Kidney glomerular epithelial cell (primary cell): ENCODE measurements at regions not wholly inside any gene's neighbourhood (a gene's known extent, or its start where the extent isn't known, plus 50 kb on each side); places are given as distances from the start of the nearest gene placed in this dataset.

Source experiments
- DNase-seq: peaks from one replicate; lab custom pipeline; 2025; lab: John Stamatoyannopoulos, UW

GRCh38 chr6:167756597-167756996 is 70.1 kb upstream of the AFDN start:
- peak; percentile 38 for DNase-seq

DNA sequence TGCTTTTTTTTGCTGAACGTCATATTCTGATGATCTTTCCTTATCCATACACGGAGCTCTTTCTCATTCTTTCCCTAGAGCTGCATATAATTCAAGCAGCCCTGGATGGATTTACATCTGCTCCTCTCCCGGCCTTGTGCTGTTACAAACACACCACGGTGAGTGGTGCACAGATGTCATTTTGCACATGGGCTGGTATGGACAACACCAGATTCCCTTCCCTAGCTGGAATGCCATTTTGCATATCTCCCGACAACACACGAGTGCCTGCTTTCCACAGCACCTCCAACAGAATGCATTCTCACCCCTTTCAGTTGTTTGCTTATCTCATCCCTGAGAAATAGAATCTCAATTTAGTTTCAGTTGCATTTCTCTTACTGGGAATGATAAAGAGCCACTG is 69.5 kb upstream of the AFDN start:
- DNase-seq = no peak

- DNase-seq = no peak
Observed at GRCh38 chr6:167757821-167758220, 68.9 kb upstream of the AFDN start.

DNA sequence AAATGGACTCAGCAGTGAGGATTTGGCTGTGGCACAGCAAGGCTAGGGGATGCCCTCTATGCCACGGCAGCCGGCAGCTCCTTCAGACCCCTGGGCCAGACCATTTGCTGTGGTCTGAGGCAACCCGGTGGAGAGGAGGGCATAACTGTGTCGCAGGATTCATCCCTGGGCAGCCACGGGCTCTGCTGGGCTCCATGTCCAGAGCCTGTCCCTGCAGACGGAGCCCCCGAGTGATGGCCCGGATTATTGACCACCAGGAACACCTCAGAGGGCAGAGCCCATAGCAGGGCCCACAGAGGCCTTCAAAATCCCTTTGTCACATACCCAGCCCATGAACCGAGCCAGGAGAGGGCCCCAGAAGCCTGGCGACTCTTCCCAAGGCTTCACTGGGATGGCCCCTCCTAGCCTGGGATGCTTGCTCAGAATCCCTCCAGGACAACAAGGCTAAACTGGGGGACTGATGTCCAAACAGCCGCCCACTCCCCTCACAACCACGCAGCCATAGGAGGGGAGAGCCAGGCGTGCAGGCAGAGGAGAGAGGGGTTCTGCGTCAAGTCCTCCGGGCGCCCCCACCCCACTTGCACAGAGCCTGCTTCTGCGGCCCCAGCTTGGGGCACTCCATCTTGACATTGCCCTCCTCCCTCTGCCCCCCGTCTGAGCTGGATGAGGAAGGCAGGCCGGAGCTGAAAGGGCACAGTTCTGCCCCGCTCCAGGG is 68.2 kb upstream of the AFDN start:
- no peak for DNase-seq

DNA sequence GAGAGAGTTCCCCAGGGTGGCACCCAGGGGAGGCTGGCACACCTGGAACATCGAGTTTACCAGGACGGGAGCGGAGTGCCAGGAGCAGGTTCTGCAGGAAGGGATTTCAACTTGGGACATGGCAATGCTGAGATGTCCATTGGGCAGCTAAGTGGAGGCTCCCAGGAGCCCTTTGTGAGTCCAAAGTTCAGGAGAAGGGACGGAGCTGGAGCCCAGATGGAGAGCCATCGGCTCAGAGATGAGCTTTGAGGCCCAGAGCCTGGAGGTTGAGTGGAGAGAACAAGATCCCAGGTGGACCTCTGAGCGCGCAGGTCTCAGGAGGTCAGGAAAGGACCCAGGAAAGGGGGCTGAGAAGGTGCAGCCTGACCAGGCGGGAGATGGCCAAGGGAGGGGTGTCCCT is 67.5 kb upstream of the AFDN start:
- no peak for DNase-seq

GRCh38 chr6:167759912-167760311 is 66.8 kb upstream of the AFDN start:
- DNase-seq = no peak

GRCh38 chr6:167760979-167761793 is 65.5 kb upstream of the AFDN start:
- DNase-seq = no peak

DNA sequence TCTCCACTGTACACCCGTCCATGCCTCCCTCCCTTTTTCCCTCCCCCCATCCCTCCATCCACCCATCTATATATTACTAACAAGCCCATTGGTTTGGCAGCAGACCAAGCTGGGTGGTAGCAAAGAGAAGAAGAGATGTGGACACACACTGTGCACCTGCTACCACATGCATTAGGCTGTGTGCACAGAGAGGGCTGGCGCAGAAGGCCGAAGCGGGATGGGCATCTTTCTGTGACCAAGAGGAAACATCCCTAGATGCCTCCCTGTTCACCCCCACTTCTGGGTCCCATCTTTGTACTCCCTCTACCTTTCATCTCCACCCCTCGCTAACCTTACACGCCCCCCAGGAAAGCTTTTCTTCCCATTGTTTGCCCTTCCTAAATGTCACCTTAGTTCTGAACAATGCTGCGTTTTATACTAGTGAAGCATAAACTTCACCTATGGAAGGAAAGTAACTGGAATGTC is 64.9 kb upstream of the AFDN start:
- DNase-seq = no peak

DNA sequence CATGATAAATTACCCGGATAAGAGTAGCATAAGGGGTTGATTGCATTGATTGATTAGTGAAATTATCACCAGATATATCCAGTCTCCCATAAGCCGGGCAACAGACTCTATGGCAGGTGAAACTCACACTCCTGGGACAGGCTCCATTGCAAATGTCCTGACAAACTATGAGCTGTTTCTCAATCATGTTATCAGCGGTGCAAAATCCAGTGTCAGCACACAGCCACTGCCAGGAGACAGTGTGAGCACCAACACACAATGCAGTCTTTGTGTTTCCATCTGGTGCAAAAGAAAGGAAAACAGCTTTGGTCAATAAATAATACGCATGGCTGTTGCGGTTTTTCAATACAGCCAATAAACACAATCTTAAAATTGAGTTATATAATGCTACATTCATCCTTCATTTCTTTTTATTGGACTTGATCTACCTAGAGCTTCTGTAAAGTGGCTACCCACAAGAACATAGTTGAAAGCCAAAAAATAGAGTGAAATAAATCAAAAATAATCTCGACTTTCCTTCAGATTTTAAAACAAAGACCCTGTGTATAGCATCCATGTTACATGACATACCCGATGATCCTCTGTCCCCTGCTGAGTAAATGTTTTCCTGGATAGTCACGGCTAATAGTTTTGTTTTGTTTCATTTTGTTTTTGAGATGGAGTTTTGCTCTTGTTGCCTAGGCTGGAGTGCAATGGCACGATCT is 64.3 kb upstream of the AFDN start:
- DNase-seq = no peak

- no peak for DNase-seq
Observed at GRCh38 chr6:167763056-167763944, 63.4 kb upstream of the AFDN start.

GRCh38 chr6:167764215-167764614 is 62.5 kb upstream of the AFDN start:
- no peak for DNase-seq

DNA sequence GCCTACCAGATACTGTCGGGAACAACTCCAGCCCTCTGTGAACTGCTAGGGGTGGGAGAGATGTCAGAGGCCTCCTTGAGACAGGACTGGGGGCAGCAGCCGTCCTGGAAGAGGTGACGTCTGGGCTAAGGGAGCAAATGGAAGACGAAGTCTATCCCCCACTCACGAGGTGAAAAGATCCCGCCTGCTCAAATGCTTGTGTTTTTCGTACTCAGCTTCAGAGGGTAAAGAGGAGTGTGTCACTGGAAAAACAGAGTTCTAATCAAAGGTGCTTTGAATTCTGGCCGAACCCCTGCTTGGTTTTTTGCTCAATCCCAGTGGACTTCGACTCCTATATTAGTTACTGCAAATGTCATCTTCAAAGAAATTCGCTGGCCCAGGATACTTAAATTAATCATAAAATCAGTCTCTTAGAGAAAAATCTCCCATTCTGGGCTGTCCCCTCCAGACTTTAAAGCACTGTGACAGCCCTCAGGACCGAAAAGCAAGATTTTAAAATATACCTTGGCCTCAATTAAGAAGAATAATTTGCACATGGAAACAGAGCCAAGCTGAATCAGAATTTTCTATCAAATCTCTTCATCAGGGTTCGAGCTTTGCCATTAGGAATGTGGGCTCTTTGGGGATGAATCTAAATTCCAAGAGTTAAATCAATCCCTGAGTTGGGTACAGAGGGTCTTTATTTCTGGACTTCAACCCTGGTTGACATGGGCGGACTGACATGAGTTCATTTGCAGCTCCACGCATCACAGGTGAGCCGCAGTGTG is 61.8 kb upstream of the AFDN start:
- no peak for DNase-seq

DNA sequence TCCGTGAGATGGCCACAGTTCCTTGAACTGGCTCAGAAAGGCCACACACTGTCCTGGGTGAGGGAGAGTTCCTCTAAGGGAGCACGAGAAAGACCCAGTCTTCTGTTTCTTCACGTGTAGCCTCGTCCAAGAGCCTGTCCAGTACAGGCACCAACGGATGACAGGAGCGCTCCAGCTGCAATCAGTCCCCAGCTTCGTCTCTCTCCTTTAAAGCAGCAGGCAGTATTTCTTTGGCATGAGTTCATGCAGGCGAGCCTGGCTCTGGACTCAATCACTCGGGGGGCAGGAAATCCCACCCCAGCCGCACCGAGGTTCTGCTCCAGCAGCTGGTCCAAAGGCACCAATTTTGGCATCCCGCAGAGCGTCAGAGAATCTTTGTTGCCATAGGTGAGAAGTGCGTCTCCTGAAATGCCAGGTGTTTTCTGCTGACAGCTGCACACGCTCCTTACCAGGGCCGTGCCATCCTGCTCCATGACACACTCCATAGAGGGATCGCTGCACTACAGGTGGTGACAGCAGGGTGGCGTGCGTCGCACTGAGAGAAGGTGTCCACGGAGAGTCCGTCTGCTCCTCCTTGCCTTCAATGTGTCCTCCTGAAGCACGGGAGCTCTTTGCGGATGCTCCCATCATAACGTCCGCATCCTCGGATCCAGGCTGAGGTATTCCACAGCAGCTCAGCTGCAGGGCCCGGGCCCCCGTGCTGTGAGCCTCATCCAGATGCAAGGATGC is 59.6 kb upstream of the AFDN start:
- no peak for DNase-seq

GRCh38 chr6:167767715-167768107 is 59.0 kb upstream of the AFDN start:
- DNase-seq = no peak

GRCh38 chr6:167768471-167769215 is 58.1 kb upstream of the AFDN start:
- DNase-seq = no peak

- no peak for DNase-seq
Observed at GRCh38 chr6:167769408-167770190, 57.1 kb upstream of the AFDN start.

DNA sequence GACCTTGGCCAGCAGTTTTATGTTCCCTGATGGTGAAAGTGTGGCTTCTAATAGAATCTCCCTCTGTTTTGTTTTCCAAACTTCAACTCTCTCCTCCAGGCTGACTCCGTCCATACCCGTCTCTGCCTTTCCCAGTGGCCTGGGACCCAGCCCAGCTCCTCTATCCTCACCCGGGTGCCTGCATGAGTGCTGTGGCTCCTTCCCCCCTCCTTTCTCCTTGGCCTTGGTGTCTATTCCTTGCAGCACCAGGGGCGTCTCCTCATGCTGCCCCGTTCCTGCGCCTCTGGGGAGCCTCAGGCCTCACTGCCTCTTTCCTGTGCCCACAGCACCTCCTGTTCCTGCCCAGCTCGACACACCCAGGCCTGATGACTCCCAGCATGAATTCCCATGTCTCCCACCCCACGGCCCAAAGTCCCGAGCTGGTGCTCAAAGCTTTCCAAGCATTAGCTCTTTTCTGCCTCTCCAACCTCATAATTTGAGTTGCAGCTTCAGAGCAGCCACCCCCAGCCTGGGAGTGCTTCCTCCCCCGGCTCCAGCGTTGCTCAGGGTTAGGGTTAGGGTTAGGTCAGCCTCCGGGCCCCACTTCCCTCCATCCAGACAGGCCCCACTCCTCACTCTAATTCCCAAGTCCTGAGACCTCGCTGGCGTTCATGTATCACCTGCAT is 56.3 kb upstream of the AFDN start:
- DNase-seq = no peak

DNA sequence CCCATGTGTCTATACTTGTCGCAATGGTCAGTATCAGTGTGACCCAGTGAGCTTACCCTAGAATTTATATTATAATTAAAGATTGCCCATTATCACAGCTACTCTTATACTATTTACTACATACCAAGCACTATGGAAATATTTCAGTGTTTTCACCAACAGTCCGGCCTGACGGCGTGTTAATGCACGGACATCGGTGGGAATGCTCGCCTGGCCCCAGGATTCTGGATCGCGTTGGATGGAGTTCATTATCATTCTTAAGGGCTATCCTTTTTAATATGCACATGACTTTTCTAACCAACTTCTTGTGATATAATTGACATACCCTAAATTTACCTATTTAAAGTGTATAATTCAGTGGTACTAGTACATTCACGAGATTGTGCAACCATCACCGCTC is 51.8 kb upstream of the AFDN start:
- DNase-seq = no peak
